Forelimb muscle (tissue), 1 donor: ENCODE measurements at regions not wholly inside any gene's neighbourhood (a gene's known extent, or its start where the extent isn't known, plus 50 kb on each side); places are given as distances from the start of the nearest gene placed in this dataset.

Experiments used
- DNase-seq: peaks from one replicate; pipeline ENCODE4 v3.0.0-alpha.2; 2013; ENCODE audit warnings: low read depth

DNA sequence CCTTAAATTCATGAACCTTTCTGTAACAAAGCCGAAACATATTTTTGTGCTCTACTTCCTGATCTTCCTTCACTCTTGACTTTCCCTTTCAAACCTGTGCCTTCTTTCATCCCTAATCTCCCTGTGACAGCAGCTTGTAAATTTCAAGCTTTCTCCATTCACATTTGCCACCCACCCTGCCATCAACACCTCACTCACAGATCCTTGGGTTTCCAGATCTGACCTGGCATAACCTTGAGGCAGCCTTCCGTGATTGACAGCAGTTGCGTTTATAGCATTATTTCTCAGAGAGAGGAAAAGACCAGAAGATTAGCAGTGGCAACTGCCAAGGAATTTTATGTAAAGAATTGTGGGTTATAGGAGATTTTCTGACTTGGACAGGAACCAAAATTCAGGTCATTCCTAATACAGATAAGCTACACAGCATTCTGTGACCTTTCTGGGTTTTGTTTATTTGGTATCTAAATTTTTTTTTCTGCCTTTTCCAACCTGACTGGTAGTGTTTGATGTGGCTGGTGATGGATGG lies 260.0 kb downstream of the NR2F1-AS1 start:
- no peak for DNase-seq

DNA sequence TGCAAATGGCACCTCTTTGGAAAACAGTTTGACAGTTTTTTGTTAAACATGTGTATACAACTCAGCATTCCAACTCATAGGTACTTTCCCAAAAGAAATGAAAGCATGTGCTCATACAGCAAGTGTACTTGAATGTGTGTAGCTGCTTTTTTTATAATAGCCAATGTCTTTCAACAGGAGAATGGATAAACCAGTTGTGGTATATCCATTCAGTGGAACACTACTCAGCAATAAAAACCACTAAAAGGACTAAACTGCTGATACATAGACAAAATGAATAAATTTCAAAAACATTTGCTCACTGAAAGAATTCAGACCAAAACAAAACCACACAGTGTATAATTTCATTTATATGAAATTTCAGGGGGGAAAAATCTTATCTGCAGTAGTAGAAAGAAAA lies 267.3 kb downstream of the NR2F1-AS1 start:
- DNase-seq: no peak

DNA sequence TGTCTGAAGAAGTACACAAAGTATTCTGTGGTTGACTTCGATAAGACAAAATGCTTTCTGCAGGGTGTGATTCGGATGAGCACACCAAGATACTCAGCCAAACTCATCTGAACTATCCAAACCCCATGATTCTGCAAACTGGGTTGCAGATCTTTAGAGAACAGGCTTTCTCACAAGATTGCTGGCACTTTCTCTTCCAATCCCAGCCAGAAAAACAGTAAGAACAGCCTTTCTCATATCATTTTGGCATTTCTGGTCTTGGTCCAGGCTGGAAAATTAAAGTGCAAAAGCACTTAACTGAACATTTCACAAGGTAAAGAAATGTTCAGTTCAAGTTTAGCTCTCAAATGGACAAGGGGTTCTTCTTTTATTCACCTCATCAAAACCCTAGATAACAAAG lies 269.1 kb downstream of the NR2F1-AS1 start:
- no peak for DNase-seq

DNA sequence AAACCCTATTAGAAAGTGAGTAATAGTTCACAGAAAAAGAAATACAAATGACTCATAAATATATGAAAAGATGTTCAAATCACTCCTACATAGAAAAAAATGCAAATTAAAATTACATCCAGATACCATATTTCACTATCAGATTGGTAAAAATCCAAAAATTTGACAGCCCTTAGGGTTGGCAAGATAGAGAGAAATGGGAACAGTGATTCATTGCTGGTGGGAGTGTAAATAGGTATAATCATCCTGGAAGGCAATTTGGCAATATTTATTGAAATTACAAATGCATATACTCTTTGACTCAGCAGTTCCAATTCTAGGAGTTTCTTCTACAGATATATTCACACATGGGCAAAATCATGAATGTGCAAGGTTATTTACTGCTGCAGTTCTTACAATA lies 273.5 kb downstream of the NR2F1-AS1 start:
- DNase-seq: no peak

DNA sequence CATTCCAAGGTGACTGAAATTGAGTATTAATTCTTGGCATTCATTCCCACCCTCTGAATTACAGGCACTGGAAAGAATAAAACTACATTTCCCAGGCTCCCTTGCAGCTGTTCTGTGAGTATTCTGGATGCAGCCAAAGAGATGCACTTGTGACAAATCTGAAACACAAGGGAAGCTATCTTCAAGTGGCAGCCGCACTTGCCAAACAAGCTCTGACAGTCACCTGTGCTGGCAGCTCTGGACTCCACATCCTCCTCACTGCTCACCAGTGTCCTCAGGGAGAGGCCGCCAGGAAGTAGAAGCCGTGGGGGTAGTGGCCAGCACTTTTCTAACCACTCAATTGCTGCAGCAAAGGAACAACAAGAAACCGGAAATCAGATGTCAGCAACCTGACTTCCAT lies 275.0 kb downstream of the NR2F1-AS1 start:
- no peak for DNase-seq

DNA sequence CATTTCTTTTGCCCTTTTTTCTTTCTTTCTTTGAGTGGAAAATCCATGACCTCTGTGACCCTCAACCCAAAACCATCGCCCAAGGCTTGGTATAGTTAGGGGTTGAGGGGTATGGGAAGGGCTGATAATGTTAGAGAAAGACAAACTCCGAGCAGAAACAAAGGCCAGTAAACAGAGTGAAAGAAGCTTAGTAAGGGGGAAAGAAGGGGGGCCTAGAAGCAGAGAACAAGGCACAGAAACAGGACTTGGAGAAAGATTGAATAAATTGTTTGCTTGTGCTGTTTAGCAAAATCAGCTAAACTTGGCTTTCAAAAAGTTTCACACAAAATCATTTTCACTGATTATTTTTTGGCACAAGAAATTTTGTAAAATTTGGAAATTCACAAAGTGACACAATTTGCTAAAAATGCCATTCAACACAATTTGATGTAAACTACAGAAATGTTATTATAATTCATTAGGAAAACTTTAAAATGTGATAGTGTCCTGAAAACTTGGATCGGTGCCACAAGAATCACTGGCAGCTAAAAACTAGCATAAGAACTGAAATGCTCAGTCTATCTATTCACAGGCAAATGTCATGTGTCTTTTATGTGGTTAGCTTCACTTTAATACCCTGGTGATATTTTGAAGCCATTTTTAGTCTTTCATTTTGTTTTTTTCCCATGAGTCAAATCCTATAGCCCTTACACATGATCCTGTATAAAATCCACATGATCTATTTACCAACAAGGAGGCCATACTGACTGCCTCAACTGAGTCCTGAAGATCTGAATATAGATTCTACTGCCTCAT lies 276.4 kb downstream of the NR2F1-AS1 start:
- no peak for DNase-seq

DNA sequence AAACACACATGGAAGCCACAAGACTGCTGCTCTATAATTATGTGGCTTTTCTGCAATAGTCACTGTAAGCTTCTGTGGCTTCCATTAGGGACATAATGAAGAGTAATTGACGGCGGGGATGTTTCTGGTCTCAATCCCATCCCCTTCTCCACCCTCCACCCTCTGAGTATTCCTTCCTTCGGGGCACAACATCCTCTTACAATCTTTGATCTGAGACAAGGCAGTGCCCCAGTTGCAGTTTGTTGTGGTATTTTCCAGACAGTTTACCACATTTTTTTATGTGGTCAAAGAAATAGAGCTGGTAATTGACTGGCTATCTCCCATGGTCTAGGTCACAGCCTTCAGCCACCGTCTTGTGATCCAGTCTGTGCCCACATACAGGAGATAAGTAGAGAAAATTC lies 277.7 kb downstream of the NR2F1-AS1 start:
- DNase-seq: no peak

DNA sequence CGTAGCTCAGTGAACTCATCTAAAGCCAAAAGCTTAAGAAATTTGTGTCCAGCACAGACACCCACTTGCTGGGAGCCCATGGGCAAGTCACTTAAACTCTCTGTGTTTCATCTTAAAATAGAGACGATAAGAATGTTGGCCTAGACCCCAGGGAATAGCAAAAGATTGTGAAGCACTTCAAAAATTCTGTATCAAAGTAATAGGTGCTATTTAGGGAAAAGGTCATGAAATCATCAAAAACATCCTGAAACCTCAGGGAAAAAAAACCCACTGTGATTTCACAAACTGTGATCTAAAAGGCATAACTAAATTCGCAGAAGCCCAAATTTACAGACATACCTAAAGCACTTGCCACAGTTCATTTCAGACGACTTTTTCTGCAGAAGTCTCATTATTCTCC lies 278.3 kb downstream of the NR2F1-AS1 start:
- DNase-seq: no peak

DNA sequence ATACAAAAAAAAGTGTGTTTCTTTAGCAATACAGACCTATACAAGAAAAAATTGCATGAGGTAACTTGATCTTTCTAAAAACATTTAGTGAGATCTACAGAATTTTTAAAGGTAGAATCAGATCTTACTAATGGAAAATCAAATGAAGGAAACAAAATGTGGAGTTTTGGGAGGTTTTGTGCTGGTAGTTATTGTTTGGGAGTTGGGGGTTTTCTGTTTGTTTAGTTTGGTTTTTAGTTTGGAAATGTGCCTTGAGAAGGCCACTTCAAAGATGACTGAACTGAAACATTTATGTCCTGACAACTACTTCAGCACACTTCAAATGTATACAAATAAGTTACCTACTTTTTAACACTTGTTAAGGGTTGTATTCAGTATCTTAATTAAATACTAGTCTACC lies 280.1 kb downstream of the NR2F1-AS1 start:
- DNase-seq: no peak

DNA sequence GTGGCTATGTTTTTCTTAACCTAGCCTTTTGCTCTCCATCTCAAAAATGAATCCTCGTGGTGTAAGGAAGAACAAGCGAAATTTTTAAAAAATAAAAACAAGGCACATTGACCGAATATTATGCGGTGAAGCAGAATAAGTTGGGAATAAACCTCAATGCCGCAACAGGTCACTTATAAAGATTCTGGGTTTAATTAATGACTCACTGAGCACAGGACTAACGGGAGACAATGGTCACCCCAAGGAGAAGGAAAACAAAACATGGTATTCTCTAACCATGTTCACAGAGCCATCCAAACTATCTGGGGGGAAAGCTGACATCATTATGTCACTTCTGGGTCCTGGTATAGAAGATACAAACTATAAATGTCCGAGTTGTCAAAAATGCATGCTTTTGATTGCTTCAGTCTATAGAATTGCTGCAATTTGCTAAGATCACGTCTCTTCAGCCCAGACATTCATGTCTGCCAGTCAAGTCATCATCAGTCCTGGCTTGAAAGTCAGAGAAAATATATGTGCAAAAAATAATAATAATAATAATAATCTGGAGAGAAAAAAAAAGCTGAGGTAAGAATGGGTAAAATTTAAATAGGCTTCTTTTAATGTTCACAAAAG lies 280.6 kb downstream of the NR2F1-AS1 start:
- DNase-seq: no peak

DNA sequence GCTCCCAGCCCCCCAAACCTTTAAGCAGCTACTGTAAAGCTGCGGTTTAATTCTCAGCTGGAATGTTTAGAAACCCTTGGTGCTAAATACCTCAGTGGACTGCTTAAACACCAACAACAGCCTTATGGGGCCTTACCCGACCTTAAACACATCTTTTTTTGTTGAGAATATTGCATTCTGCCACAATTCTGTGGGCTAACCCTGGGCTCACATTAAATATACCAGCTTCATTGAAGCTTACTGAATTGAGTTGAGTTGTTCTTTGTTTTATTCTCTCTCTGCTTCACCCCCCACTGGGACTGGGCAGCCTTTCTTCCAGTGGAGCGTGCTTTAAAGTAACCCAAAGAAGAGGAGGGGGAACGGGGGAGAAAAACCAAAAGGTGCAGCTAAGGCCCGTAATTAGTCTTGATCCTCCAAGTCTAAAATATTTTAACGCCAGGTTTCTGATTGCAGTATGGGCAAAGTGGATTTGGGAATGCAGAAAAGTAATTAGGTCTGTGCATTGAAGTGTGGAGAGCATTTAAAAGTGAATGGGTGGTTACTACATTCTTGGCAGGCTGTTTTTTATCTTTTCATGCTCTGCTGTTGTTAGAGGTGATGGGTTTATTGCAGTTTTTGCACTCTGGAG lies 281.2 kb downstream of the NR2F1-AS1 start:
- DNase-seq: no peak

DNA sequence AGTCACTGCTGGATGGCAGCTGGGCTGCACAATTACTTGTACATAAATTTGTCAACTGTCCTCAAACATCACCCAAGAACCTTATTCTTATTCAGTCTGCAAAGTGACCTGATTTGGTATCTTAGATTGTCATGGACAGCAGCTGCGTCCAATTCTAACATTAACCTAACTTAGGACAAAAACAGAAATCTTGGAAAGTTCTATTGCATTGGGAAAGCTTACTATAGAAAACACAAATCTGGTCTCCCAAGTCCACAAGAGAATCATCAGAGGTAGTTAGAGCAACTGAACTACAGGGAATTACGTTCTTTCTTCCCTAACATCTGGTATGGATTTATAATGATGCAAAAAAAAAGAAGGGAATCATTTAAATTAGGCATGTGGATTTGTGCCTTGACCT lies 283.9 kb downstream of the NR2F1-AS1 start:
- DNase-seq: no peak

DNA sequence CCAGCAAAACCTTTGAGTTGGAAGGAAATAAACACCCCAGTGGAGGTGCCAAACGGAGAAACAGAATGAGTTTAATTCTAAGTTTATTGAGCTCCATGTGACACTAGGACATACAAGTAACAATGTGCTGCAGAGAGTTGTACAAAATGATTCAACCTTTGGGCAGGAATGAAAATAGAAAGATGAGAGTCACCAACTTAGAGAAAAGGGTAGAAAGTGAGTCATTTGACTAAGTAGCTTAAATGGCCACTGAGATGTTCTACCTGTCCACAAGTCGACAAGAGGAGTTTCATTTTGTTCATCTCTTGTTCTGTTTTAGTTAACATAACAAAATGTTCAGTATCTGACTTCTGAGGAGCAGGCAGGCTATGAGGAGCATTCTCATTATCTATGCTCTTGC lies 284.7 kb downstream of the NR2F1-AS1 start:
- no peak for DNase-seq

DNA sequence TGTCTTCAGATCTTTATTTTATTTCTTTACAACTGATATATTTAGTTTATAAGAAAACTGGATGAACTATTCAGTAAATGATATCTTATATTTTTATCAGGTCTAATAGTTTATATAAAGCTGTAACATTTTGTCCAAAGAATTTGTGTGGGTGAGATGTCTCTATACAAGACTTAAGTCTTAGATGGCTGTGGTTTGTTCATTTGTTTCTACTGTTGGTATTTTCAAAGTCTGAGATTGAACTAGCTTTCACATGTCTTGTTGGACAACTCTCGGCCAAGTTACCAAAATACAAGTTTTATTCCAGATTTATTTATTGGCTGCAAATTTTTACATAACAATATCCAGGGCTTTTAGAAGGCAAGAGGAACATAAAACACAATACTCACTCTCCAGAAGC lies 286.0 kb downstream of the NR2F1-AS1 start:
- no peak for DNase-seq

DNA sequence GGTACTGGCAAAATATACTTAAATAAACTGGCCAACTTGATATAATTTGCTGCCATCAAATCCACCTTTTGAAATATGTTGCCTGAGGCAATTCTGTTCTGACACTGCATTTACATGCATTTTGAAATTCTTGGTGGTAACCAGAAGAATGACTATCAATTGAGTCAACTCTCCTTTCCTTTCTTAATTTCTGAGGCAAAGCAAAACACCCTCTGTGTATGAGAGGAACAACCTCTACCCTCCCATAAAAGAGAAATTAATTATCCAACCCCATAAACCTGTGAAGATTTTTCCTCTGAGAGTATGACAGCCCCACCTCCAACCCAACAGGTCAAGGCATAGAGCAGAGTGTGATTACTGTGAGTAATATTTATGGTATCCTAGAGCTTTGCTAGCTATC lies 286.8 kb downstream of the NR2F1-AS1 start:
- no peak for DNase-seq

DNA sequence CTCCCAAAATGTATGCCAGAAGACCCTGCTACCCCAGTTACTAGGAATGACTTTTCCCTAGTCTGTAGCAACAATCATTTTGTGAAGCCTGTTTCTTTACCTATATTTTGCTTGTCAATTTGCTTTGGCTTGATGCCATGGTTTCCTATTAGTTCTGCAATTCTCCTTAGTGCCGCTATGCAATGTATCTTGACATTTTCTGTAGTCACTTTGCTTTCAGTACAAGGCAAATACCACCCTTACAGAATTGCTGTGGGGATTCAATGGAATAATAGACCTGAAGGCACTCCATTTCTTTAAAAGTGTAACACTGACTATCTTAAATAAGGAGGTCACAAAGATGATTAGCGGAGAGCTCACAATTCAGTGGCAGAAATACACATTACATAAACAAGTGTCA lies 291.1 kb downstream of the NR2F1-AS1 start:
- no peak for DNase-seq

DNA sequence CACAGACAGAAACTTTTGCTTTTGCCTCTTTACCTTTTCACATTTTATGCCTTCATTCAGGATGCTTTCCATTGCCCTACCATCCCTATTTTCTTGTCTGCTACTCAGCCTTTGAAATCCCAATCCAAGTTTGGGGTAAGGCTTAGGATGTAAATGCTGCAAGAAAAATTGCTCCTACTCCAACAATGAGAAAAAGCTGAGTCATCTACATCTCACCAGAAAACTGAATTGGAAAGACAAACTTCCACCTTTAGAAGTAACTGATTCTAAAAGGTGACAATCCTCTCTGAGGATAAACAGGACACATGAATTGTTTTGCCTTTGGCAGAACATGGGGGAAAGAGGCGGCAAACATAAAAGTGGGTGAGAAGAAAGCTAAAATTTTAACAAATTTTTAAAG lies 295.6 kb downstream of the NR2F1-AS1 start:
- no peak for DNase-seq

DNA sequence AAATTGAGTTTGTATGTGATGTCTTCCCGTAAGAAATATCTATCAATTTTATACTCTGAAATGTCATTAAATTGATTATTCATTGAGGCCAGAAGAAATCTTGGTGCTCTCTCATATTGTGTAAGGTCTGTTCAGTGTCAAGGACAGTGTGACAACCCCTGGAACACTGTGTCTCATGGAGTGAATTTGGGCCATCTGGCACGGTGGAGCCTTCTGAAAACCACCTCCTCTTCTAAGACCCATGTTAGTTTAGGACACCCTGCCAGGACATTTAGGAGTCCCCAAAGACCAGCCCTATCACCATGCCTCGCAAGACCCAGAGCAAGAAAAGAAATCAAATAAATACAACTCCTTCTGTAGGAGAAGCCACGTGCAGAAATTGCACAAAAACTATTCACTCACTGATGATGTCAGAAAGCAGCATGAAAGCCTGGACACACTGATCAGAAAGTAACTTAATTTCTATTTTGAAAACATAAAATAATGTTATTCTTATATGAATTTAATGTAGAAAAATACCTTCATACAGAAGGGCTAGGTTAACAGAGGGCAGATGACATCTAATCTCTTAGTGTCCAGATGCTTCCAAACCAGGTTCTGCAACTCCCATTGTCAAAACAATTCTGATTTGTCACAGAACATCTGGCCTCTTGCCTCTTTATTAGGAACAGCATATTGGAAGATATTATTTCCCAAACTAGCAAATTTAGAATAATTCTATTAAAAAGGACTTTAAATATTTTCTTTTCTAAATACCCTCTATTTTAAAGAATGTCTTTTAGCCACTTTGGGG lies 298.8 kb downstream of the NR2F1-AS1 start:
- DNase-seq: no peak

DNA sequence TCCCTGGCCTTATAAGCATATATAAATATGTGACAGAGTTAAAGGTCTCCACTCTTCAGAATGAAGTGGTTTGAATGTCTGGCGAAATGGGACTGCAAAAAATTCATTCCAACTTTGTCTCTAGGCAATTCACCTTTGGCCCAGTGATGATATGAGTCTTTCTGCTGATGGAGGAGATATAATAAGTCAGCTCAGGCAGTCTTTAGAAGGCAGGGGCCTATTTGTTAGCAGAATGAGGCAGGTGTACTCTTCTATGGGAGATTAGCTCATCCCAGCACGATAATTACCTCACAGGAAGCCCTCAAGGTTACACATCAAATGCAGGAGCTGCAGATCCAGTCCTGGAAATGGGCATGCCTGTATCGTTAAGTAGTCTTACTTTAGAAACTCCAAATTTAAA lies 300.5 kb downstream of the NR2F1-AS1 start:
- no peak for DNase-seq

DNA sequence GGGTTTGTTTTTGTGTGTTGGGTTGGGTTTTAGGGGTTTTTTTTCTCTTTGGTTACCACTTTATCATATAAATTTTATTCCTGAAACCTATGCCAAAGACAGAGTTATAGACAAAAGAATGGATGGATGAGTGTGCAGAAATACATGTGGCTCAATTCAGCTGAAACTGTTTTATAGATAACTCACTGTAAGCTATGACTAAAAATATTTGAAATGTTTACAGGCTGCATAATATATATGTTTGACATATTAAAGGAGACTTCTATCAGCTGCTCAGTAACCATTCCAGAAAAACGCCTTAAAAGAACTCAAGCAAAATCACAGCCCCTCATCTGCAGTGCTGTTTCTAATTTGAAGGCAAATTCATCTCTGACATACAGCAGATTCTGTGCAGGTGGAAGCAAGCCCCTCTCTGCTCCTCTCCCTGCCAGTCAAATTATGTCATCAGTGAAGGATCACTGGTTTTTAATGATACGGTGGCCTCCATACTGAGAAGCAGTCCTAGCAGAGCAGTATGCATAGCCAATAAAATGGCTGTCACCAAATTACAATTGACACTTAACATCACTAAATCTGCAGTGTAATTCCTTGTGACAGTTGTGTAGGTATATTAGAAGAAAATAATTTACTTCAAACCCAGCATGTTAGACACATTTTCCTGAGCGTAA lies 301.6 kb downstream of the NR2F1-AS1 start:
- no peak for DNase-seq

DNA sequence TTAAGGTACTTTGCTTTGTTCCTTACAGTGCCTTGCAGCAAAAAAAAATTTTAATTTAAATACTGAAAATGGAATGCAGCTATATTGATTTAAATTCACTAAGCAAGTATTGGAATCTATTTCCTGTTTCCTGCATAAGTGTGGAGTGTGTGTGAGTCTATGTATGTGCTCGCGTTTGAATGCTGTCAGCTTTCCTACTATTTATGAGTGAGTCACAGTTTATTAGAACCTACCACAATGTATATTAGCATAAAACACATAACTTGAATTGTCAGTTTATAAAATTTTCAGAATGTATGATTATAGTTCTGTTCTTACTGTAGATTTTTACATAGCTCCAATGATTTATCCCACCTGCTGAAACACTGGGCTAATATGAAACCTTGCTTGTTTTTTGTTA lies 302.1 kb downstream of the NR2F1-AS1 start:
- DNase-seq: no peak

DNA sequence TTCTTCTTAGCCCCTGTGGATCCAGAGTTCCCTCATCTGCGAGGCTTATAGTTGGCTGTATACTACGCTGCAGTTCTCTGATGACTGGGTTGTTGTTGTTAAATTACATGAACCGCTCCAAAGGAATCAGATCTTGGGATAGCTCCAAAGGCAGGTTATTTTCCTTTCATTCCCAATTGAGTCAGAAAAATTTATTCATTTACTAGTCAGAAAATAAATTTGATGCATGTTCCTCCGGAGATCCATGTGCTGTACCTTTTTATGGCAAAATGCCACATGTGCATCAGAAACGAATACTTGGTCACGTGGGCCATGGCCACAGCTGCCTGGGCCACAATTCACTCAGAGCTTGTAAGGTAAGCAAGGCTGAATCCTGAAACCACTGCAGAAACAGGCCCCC lies 304.0 kb downstream of the NR2F1-AS1 start:
- no peak for DNase-seq
